Stimulated activated CD8-positive, alpha-beta memory T cell treated with anti-CD3 and anti-CD28 coated beads, Interleukin-2, amount 100 ng/mL, for 48 hours (primary cell): ENCODE measurements at regions not wholly inside any gene's neighbourhood (a gene's known extent, or its start where the extent isn't known, plus 50 kb on each side); places are given as distances from the start of the nearest gene placed in this dataset.
A peak's percentile ranks its signal among the peaks of the same experiment; 100 is the strongest.
"Not testable (repeated sequence)": the region's sequence is repeated elsewhere in the genome, so short reads cannot be mapped to it uniquely, and the experiment has no call there.

ENCODE experiments used
- DNase-seq, 2 donors: peaks; one replicate each; pipeline ENCODE4 v3.0.0-alpha.2; 2020; ENCODE audit warnings: low read depth in 2 of 2

DNA sequence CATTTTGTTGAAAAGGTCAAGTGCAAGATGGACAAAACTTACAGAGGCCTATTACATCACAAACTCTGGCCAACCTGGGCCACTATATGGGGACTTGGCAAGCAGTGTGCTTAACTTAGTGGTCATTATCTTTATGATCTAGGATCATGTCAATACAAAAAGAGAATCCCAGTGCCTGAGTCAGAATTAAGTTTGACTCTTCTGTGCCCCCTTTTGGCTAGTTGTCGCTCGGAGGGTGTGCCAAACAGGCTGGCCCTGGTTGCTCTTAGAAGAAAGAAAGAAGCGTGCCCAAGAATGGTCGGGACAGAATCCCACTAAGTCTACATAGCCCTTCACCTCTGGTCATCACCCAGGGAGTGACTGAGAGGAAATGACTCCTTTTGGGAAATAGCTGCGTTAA, 100.1 kb downstream of the EIF4E start:
- DNase-seq = no peak

DNA sequence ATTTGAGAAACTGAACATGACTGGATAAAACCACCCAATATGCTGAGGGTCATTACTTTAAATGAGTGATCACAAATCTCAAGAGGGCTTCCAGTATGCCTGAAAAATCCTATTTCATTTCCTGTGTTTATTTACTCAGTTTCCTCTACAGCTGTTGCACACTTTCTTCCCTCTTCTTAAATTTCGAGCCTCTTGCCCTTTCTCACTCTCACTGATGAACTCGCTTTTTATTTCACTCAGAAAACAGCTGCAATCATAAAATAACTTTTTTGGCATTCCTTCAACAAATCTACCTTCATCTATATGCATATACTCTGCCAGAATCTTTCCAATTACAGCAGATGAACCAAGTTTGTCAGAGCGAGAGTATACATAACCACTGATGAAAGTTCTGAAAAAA, 101.3 kb downstream of the EIF4E start:
- DNase-seq = no peak

DNA sequence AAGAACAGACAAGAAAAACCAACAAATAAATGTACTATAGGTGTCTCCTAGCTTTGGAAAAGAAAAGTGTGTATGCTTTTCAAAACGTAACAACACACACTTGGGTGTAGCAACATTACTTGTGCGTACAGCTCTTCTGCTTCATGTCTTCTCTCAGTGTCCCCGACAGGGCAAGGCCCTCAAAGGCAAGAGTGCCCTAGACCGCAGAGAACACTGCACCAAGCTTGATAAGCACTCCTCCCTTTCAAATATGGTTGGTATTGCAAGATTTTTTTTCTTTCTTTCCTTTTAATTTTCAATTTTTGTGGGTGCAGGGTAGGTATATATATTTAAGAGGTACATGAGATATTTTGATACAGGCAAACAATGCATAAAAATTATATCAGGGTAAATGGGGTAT, 106.8 kb downstream of the EIF4E start:
- DNase-seq = no peak

DNA sequence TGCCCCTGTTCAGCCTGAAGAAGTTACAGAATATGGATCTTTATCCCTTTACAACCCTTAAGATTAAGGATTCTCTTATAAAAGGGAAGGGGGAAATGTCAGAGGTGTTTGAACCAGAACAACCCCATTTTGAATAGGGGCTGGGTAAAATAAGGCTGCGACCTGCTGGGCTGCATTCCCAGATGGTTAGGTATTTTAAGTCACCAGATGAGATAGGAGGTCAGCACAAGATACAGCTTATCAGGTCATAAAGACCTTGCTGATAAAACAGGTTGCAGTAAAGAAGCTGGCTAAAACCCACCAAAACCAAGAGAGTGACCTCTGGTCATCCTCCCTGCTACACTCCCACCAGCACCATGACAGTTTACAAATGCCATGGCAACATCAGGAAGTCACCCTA, 110.8 kb downstream of the EIF4E start:
- not testable (repeated sequence) for DNase-seq

DNA sequence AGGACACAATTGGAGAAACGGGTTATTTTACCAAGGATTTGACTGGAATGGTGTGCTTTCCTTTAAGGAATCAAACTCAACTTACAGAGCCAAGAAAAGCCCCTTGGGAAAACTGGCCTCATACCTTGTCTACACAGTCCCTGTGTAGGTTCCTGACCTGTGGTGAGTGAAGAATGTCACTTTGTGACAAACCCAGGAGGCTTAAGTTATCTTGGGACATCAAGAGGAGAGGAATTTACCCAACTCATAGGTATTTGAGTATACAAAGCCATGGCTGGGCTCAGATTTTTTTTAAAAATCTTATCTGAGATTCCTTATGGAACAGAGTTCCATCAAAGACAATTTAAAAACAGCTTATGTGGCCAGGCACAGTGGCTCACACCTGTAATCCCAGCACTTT, 112.1 kb downstream of the EIF4E start:
- DNase-seq = no peak

DNA sequence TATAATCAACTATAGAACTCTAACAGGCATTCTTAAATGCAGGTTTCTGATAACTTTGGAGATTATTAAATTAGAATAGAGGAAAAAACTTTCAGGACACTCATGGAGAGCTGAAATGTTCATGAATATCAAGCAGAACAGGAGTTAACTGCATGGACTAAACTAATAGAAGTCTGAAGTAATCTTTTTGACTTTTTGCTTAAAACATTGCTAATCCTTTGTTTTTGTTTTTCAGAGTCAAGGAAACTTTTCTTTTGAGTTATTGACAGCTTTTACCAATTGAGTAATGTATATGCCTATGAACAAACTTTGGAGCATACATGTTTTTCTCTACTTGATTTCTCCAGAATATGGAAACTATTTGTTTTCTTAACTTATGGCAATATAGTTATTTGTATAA, 112.5 kb downstream of the EIF4E start:
- no peak for DNase-seq

DNA sequence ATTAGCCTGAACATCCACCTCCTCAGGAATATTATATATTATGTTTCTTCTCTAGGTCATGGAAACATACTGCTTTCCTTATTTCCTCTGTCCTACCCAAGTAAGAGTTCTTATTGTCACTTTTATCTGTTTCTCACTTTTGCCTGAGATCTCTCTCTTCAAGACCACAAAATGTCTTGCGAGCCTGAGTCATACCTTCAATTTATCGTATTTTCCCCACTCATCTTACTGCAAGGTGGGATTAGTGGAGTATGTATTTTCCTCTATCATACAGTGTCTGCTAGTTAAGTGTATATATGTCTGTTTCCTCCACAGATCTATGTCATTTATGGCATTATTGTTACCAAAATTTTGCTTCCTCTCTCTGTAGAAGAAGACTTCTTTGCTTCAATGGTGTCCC, 124.5 kb downstream of the EIF4E start:
- DNase-seq = no peak

DNA sequence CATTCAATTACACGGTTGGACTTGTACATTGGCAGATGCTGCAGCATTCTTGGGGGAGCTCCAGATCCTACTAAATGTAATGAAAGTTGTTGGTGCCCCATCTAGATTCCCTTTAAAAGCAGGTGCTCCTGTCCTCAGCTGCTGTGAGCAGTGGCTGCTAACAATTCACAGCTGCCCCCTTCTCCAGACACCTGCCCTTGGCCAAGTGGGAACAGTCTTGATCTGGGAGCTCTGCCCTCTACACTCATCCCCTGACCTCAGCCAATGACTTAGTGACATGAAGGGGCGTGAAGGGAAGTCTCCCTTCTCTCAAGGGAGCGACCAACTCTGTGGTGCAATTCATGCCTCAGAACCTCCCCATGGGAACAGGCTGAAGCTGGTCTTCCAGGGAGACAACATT, 125.7 kb downstream of the EIF4E start:
- DNase-seq = no peak

DNA sequence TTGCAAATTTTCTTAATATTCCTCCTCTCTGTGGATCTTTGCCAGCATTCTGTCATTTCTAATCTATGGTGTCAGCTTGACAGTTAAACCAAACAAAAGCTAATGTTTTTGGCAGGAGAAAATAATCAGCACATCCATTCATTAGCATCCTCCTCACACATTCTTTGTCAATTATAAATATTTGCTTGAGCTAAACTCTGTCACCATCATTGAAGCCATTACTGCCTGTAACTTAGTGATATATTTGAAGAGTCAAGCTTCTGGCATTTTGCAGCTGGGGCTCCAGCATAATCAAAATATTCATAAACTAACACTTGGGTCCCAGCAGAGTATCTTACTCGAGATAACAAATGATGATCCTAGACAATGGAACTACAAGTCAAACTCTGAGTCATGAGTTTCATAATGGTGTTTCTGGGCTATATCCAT, 126.1 kb downstream of the EIF4E start:
- DNase-seq = no peak

DNA sequence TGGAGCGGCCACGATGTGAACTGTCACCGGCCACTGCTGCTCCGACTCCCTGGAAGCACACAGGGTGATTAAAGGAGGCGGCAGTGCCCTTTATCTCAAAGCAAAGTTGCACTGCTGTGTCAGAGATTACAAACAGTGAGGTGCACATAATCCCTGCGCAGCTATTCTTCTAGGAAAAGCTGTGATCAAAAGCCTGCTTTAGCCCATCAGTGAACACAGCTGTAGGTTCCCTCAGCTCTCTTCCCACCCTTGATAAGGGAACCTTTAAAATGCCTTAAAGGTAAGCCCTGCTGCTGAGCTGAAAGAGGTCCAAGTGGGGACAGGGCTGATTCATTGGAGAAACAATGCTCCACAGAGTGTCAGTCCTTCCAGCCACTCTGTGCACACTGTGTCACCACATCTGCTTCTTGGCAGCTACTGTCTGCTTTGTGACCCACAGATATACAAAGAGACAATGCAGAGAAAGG, 127.6 kb downstream of the EIF4E start:
- DNase-seq = no peak

DNA sequence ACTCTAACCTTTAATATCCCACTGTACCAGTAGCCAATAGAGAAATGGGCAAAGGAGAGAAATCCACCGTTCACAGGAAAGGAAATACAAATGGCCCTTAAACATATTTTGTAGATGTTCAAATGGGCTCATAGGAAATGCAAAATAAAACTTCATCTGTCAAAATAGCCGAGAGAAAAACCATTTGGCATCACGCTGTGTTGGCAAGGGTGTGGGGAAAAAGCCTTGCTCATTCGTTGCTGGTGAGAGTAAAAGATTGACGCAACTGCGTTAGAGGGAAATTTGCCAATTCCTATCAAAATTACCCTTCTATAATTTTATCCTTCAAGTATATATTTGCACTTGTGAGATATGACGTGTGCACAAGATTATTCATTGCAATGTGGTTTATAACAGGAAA, 131.9 kb downstream of the EIF4E start:
- DNase-seq = no peak

DNA sequence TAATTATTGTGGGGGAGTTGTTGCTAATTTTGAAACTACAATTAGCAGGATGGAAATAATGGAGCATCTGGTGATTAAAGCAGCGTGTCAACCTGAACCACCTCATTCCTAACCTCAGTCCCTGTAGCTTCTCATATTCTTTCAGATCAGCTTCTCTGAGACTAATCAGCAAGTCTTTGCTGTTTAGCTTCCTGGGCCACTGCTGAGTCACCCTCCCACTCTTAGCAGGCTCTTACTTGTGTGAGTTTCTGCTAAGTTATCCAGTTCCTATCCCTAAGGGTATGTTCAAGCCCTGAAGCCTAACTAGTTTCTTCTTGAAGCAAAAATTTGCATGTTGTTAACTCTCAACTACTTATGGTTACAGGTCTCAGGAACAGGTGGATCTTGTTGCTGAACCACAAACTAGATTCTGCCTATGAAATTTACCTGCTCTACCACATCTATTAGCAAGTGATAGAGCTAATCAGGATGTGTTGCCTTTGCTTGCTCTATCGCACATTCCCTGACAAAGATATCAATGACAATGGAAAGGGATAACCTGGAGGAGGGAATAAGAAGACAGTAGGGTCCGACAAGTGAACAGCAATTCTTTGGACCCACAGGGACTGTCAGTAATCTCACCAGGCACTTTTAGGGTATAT, 134.2 kb downstream of the EIF4E start:
- DNase-seq = peak; percentile 3 to 14

DNA sequence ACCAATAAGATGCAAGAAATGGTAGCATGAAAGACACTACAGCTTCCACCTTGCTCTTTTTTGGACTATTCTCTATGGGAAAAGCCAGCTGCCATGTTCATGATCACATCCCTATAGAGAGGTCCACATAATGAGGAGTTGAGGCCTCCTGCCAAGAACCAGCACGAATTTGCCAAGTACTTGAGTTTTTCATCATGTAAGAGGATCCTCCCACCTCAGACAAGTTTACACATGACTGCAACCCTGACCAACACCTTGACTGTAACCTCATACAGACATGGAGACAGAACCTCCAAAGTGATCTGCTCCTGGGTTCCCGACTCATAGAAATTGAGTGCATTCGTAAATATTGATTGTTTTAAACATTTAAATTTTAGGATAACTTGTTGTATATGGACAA, 135.2 kb upstream of the TSPAN5 start:
- no peak for DNase-seq

DNA sequence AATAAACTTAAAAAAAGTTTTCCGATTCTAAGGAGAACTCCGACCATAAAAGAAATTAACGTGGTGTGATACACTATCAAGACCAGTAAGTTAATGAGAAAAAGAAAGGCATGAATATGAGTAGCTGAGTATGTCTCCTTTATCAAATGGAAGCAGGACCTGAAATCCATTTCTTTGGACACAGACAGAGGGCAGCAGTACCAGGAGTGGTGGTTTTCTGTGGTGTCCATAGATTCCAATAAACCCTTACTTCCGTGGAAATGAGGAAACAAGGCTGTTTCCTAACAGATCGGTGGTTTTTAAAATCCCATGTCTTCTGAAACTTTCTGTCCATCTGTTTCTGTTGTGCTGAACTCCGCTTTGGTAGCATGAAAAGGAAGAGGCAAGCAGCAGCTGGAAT, 128.5 kb upstream of the TSPAN5 start:
- no peak for DNase-seq

DNA sequence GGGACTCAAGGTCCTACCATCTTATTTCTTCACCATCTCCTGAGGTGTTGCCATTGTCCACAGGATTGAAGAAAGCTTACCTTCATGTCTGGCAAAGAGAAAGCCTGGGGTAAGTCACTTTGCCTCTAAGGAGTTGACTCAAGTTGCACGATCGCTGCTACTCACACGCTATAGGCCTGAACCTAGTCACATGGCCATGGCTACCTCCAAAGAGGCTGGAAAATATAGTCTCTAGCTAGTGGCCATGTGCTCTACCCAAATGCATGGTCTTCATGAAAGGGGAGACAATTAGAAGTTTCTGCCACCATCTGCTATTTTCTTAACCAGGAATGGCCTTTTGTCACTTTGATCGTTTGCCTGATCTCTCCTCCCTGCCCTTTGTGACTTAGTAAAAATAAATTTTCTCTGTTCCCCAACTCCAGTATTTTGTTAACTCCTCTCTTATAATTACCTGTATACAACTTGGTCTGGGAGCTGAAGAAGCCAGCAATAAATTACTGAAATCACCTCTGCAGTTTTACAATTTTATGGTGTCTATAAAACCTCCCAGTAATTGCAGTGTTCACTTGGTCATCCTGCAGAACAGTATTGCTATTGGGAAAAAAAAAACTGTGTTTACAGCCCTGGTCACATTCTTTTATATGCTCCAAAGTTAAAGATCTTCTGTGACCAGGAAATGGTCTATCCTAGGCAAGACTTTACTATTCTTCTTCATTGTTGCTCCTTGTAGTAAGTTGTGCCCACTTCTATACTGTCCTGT, 126.7 kb upstream of the TSPAN5 start:
- no peak for DNase-seq

DNA sequence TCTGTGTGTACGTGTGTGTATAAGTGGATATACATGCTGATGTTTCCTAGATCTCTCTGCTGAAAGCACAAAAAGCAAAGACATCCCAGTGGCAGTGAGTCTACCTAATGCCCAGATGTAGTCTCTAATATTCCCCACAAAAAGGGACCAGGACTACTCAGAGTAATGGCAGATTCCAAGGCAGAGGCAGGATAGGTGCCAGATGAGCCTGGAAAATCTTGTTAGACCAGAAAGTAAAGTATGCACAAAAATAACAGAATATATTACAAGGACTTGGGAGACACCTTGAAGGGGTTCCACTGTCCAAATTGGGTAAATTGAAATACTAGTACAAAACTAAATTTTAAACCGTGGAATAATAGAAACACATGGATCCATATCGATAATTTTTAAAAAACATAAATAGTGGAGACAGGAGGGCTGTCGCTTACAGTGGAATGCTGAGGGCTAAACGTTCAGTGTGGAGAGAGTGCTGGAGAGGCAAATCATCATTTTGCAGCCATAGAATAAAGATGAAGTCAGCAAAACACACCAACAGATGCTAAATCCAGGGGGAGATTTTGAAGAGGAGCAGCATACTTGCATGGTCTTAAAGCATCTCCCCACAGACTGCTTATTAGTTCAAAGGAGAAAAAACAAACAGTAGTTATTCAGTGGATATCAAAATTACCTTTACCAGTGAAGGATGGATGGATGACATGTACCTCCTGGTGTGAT, 123.4 kb upstream of the TSPAN5 start:
- no peak for DNase-seq

DNA sequence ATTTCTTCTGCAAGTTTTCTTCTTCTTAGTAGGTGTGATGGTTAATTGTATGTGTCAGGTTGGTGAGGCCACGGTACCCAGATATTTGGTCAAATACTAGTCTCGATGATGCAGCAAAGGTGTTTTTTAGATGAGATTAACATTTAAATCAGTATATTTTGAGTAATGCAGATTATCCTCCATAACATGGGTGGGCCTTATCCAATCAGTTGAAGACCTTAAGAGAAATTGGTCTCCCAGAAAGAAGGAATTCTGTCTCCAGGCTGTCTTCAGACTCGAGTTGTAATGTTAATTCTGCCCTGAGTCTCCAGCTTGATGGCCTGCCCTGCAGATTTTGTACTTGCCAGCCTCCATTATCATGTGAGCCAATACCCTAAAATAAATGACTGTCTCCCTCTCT, 122.5 kb upstream of the TSPAN5 start:
- DNase-seq = no peak

DNA sequence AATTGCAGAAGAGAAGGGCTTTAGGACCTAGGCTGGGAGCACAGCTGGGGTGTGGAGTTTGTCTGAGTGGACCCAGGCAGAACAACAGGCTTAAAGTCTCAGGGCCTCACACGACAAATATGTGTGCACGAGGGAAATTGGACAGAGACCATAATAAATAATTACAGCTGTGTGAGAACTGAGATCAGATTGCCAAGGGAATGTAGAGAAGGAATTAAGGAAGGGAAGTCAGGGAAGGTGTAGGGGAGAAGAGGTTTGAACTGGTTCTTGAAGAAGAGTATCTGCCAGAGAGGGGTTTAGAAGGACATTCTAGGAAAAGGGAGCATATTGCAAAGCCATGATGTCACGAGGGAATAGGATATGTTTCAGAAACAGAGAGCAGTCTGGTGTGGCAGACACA, 120.7 kb upstream of the TSPAN5 start:
- no peak for DNase-seq

DNA sequence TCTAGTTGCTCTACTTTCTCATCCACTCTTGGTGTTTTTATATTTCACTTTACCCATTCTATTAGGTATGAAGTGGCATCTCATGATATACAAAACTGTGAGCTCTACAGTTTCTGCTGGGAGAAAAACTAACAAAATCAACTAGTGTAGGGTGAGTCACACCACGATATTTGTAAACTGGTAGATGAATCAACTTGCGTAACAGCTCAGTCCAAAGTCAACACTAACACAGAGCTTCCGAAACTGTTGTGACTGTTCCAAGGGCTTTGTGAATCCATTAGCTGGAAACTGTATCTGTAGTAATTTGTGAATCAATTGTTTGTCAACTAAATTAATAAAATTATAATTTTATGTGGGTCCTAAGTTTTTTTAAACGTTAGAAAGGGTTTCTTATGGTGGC, 119.8 kb upstream of the TSPAN5 start:
- DNase-seq = no peak

DNA sequence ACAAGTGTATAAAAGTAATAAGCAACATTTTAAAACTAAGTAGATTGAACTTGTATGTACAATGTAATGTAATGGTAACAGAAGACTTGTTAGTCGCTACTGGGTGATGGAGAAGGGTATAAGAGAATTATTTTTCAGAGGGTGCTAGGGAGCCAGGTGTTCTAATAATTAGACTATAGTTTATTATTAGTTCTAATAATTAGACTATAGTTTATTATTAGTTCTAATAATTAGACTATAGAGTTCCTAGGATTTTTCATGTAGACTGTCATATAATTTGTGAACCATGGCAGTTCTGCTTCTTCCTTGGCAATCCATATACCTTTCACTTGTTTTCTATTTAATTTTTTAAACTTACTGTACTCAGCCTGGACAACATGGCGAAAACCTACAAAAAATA, 117.3 kb upstream of the TSPAN5 start:
- no peak for DNase-seq

DNA sequence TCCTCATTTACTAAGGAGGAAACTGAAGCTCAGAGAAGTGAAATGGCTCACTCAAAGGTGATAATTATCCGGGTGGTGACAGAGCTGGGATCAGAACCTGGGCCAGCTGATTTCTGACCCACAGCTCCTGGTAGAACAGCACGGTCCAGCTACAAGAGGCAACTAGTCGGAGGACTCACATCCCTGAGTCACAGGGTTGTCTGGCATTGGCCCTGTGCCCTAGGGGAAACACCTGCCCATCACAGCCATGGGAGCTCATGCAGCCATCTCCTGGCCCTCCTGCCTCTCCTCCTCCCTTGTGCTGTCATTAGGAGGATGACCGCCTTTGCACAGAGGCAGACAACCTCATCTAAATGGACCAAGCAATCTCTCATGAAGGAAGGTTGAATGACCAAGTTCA, 115.2 kb upstream of the TSPAN5 start:
- no peak for DNase-seq

DNA sequence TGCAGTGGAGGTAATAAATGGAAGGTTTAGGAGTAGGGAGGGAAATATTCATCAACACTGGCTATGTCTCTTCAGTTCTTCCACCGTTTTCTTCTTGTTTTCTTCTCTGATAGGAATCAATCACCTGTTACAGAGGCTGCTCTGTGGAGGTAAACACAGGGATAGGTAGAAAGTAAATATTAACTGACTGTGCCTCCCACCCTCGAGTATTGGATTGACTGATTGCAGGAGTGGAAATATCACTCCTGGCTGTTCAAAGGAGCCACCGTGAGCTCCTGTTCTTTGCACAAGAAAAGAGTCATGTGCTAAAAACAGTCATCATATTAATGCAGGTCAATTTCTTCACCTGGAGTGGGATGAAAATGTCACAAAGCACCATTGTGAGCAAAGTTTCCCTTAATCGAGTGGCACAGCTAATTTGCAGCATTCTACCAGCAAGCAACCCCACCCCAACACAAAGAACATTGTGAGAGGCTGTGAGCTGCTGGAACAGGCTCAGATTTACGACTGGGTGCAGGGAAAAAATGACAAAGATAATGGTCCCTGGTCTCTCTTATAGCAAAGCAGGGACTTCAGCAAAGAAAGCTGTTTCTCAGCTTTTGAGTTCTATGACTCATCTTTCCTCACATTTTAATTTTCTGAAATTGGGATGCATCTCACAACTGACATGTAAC, 113.7 kb upstream of the TSPAN5 start:
- DNase-seq = no peak
